K562 (cell line): ENCODE measurements at regions not wholly inside any gene's neighbourhood (a gene's known extent, or its start where the extent isn't known, plus 50 kb on each side); places are given as distances from the start of the nearest gene placed in this dataset.

Experiments
- ATAC-seq: fragments of 200-7000 bp; cut with Tn5 transposase; 3 replicates; pipeline ENCODE4 v1.9.1; 2020; ENCODE audit warnings: moderate library complexity
- BruUV-seq: library from RNA; stranded (reverse); fragments of 400-500 nt; replicated peaks from 2 replicates; lab custom pipeline; 2021; lab: Mats Ljungman, UMichigan
- CTCF ChIA-PET: fragments of 300-600 bp; formaldehyde crosslinking; extraction: SDS; loops from one replicate; lab custom pipeline; 2021; ENCODE audit warnings: low intra/inter-chr PET ratio; lab: Yijun Ruan, JAX
- POLR2A ChIA-PET: fragments of 300-600, 350-650 bp; sonication (Branson Sonifier 250); formaldehyde crosslinking; extraction: SDS; loops from one replicate; lab custom pipeline; 2021; ENCODE audit warnings: antibody characterized with exemption, inconsistent platforms; lab: Yijun Ruan, JAX
- DNase-seq, 4 experiments: peaks; one replicate each; pipeline versions ENCODE4 v3.0.0 to v3.0.0-alpha.2; 2011 to 2018; ENCODE audit warnings: low spot score in 3 of 4, mixed read lengths in 3 of 4; ENCODE audit errors: extremely low read depth in 1 of 4
- FAIRE-seq: peaks from 2 replicates; lab custom pipeline; 2011; peaks lifted over from hg19 to GRCh38; lab: Jason Lieb, UNC
- H2AFZ ChIP-seq: 2 replicates; pipeline ENCODE4 v1.6.0; 2011; ENCODE audit warnings: low read depth, low read length, control low read depth, inconsistent platforms
- H3K27ac ChIP-seq: fragments of 200-600 bp; 3 replicates; pipeline ENCODE4 v1.8.0; 2011; ENCODE audit warnings: low read depth, mild to moderate bottlenecking, control low read depth, inconsistent platforms, low read length, moderate library complexity, mixed read lengths; ENCODE audit errors: extremely low read depth
- H3K27me3 ChIP-seq, 2 experiments: fragments of 300-600 bp in 1 of 2; 2 replicates in 1 of 2; 3 replicates in 1 of 2; pipeline versions ENCODE4 v1.6.0 to v1.8.0; 2011; ENCODE audit warnings: inconsistent platforms in 2 of 2, low read length in 2 of 2, mild to moderate bottlenecking in 1 of 2, mixed read lengths in 1 of 2, moderate library complexity in 1 of 2; ENCODE audit not compliant: control insufficient read depth in 2 of 2, insufficient read depth in 2 of 2
- H3K36me3 ChIP-seq: fragments of 300-600 bp; 3 replicates; pipeline ENCODE4 v1.8.0; 2011; ENCODE audit warnings: mild to moderate bottlenecking, low read length, inconsistent platforms; ENCODE audit not compliant: control insufficient read depth, insufficient read depth
- H3K4me1 ChIP-seq, 2 experiments: fragments of 200-600 bp in 1 of 2; replicated peaks in 1 of 2; 2 replicates in 1 of 2; 3 replicates in 1 of 2; pipeline versions ENCODE4 v1.5.1 to v1.8.0; 2011; ENCODE audit warnings: inconsistent platforms in 2 of 2, low read length in 2 of 2, mild to moderate bottlenecking in 1 of 2, mixed read lengths in 1 of 2, moderate library complexity in 1 of 2; ENCODE audit not compliant: control insufficient read depth in 2 of 2, insufficient read depth in 2 of 2
- H3K4me2 ChIP-seq: 2 replicates; pipeline ENCODE4 v1.6.1; 2011; ENCODE audit warnings: low read length, control low read depth, inconsistent platforms, mixed read lengths; ENCODE audit not compliant: insufficient read depth
- H3K4me3 ChIP-seq: fragments of 200-600 bp; sonication (generic), shearing (Covaris generic); 2 replicates; pipeline ENCODE4 v1.5.1; 2016; ENCODE audit warnings: control low read depth, inconsistent platforms
- H3K79me2 ChIP-seq: fragments of 200-600 bp; 3 replicates; pipeline ENCODE4 v1.8.0; 2011; ENCODE audit warnings: low read length, inconsistent platforms; ENCODE audit not compliant: control insufficient read depth, insufficient read depth
- H3K9ac ChIP-seq, 2 experiments: 2 replicates each; pipeline versions ENCODE4 v1.6.0 to v1.6.1; 2011; ENCODE audit warnings: low read depth in 2 of 2, low read length in 2 of 2, control low read depth in 1 of 2, inconsistent platforms in 1 of 2, mild to moderate bottlenecking in 1 of 2, mixed read lengths in 1 of 2; ENCODE audit not compliant: insufficient read depth in 1 of 2
- H3K9me1 ChIP-seq: one replicate; pipeline ENCODE4 v1.6.0; 2011; ENCODE audit warnings: inconsistent platforms, mild to moderate bottlenecking, low read length, moderate library complexity; ENCODE audit not compliant: control insufficient read depth, insufficient read depth
- H3K9me3 ChIP-seq: replicated peaks from 2 replicates; pipeline ENCODE4 v1.5.1; 2011; ENCODE audit warnings: low read depth, low read length, inconsistent platforms; ENCODE audit not compliant: control insufficient read depth, insufficient read depth
- H4K20me1 ChIP-seq: replicated peaks from 2 replicates; pipeline ENCODE4 v1.6.1; 2011; ENCODE audit warnings: low read length, inconsistent platforms, mixed read lengths; ENCODE audit not compliant: control insufficient read depth, insufficient read depth
- EHMT2 ChIP-seq: fragments of 450-650 bp; IDR thresholded peaks from 2 replicates; pipeline ENCODE4 v1.6.1; 2018; ENCODE audit warnings: antibody characterized with exemption
- KLF6 ChIP-seq: fragments of 250-450 bp; sonication (Bioruptor Pico); IDR thresholded peaks from 2 replicates; pipeline ENCODE4 v1.4.0; 2020; ENCODE audit warnings: mild to moderate bottlenecking, moderate library complexity, borderline replicate concordance
- TFAM ChIP-seq: fragments of 250-450 bp; sonication (Bioruptor Pico); conservative IDR thresholded peaks from 2 replicates; pipeline ENCODE4 v1.5.0; 2021; ENCODE audit warnings: mild to moderate bottlenecking, moderate library complexity
- ZBTB1 ChIP-seq: sonication (generic); formaldehyde crosslinking; IDR thresholded peaks from 2 replicates; pipeline ENCODE4 v1.8.1; 2023; ENCODE audit warnings: missing genetic modification reagents, low read depth, mild to moderate bottlenecking, borderline replicate concordance
- ZNF280B ChIP-seq: fragments of 250-450 bp; sonication (Bioruptor Pico); IDR thresholded peaks from 2 replicates; pipeline ENCODE4 v1.5.1; 2021; ENCODE audit warnings: mild to moderate bottlenecking
- WGBS: fragments of 100-300 bp; shearing (Covaris generic); methylation state at CpG from one replicate; pipeline ENCODE4 v1.1.6; 2016; ENCODE audit warnings: low coverage, mixed read lengths; ENCODE audit not compliant: insufficient coverage; ENCODE audit errors: missing lambda C conversion rate; 5-methylcytosine and 5-hydroxymethylcytosine counted together
- in situ Hi-C: fragments of 300-500 bp; cut with MboI; formaldehyde crosslinking; loops from 4 replicates; pipeline ENCODE4 v1.15.0; 2018; ENCODE audit warnings: inconsistent platforms, mixed read lengths
- intact Hi-C: fragments of 100-400 bp; cut with micrococcal nuclease; formaldehyde crosslinking; loops from 2 replicates; pipeline ENCODE4 v1.14.2; 2022

DNA sequence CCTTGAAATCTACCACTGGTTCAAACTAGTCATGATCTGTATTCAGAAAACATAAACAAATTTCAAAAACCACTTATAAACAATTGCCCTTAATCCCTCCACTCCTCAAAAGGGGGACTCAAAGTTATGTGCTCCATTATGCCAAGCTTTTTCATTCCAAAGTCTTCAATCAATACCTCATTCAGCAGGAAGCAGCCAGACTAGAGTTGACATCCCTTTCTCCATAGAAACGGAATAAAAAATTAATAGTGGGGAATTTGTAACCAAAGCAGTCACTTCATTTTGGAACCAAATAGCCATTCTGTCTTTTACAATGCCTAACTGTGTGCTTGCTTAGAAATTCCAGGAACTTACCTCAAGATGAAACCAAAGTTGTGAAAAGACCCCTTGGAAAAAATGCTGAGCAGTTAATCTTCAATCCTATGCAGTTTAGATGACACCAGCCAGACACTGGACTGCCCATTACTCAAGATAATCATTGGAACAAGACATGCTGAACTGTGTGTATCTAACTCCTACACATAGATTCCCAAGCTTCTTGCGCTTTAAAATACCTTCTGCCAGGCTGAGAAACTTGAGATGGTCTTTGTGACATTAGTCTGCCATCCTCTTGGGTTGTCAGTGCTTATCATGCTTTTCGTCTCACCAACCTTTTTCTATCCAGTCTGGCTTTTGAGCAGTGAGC, 406.2 kb downstream of the PLOD2 start:
- H3K4me2 ChIP-seq = no peak overlapping the region
- in situ Hi-C loops (no loop called here), intact Hi-C loops (no loop called here)
- no peak overlapping the region for H3K9ac ChIP-seq
- H3K79me2 ChIP-seq = no peaks in the 10 kb centered on the region
- FAIRE-seq = no peak
- CTCF ChIA-PET = no interaction called here
- DNase-seq = no peak
- POLR2A ChIA-PET = interaction anchor here (0.5 kb wide), 1 partner anchor 25 kb away, joined by 4 read pairs; no protein-coding TSS in a partner anchor
- H3K36me3 ChIP-seq = no peaks in the 10 kb centered on the region
- H3K27me3 ChIP-seq = no peaks in the 10 kb centered on the region
- no peak overlapping the region for H3K27ac ChIP-seq
- no peak overlapping the region for H3K4me3 ChIP-seq
- no peak for ATAC-seq
- no peaks in the 10 kb centered on the region for H3K4me1 ChIP-seq
- no TSS peak for BruUV-seq
- TF ChIP-seq ZBTB1 (CRISPR knock-in tag) (no peak), TFAM (CRISPR knock-in tag) (no peak), KLF6 (no peak), ZNF280B (no peak), EHMT2 (no peak)
- 0 out of 2 replicates have a peak, but pooled peaks cover 2% of the 10 kb centered on the region for H3K9me3 ChIP-seq
- 0% methylated on average over 3 of the region's 3 CpGs for WGBS
- no peaks in the 10 kb centered on the region for H3K9me1 ChIP-seq
- H2AFZ ChIP-seq = no peak overlapping the region
- H4K20me1 ChIP-seq = no peaks in the 10 kb centered on the region
